ENCODE measurements at regions not wholly inside any gene's neighbourhood (a gene's known extent, or its start where the extent isn't known, plus 50 kb on each side); places are given as distances from the start of the nearest gene placed in this dataset.

DNA sequence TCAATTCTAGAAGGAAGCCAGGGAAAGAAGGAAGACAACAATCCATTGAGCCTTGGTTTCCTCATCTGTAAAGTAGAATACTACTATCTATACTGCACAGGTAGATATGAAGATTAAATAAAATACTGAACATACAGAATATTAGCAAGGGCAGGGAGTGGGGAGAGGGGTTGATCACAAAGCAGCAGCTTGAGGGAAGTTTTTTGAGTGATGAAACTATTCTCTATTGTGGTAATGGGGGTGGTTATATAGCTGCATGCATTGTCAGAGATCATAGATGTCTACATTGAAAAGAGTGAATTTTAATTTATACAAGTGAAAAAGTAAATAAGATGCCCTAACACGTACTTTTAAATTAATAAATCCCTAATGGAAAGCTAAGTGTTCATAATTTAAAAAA is 242.6 kb upstream of the LRTM1 start:
- CTCF ChIA-PET = interaction anchor here (0.7 to 4.9 kb wide), 9 partner anchors 10 to 872 kb away, joined by 3 to 29 read pairs (median 4); no protein-coding TSS in a partner anchor
- Histone ChIP-seq H3K27me3 (ENCODE audit: control insufficient read depth, insufficient read depth, low read length) (no peaks in the 10 kb centered on the region), H3K4me3 (ENCODE audit: low read depth, low read length) (no peak overlapping the region), H3K36me3 (ENCODE audit: control insufficient read depth, insufficient read depth, low read length) (no peaks in the 10 kb centered on the region)
- DNase-seq (ENCODE audit: low read depth) = no peak
- TF ChIP-seq, protein P1, sequence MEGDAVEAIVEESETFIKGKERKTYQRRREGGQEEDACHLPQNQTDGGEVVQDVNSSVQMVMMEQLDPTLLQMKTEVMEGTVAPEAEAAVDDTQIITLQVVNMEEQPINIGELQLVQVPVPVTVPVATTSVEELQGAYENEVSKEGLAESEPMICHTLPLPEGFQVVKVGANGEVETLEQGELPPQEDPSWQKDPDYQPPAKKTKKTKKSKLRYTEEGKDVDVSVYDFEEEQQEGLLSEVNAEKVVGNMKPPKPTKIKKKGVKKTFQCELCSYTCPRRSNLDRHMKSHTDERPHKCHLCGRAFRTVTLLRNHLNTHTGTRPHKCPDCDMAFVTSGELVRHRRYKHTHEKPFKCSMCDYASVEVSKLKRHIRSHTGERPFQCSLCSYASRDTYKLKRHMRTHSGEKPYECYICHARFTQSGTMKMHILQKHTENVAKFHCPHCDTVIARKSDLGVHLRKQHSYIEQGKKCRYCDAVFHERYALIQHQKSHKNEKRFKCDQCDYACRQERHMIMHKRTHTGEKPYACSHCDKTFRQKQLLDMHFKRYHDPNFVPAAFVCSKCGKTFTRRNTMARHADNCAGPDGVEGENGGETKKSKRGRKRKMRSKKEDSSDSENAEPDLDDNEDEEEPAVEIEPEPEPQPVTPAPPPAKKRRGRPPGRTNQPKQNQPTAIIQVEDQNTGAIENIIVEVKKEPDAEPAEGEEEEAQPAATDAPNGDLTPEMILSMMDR (IDR thresholded peaks at IDR 0.05; ENCODE audit: insufficient read depth, low read depth, low read length) = no peak
- POLR2A ChIA-PET = interaction anchor here (0.6 to 2.5 kb wide), 13 partner anchors 15 to 742 kb away, joined by 3 to 20 read pairs (median 4); no protein-coding TSS in a partner anchor

DNA sequence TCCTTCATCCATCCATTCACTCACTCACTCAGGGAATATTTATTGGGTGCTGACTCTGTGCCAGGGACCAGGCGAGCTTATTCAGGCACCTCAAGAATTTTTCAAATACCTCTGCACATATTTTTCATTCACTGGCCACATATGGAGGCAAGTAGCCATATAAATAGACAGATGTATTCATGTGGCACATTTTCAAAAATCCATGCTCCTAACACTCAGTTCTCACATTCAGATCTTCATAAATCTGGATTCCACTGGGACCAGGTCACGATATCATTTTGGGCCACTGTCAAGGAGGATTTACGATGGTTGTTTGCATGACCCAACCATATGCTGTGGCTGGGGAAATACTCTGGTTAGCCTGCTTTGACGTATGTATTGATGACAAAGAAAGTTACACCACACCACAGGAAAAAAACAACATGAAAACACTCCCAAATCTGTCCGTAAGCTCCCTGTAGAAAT is 241.8 kb upstream of the LRTM1 start:
- Histone ChIP-seq H3K36me3 (ENCODE audit: control insufficient read depth, insufficient read depth, low read length) (no peaks in the 10 kb centered on the region), H3K4me3 (ENCODE audit: low read depth, low read length) (no peak overlapping the region), H3K27me3 (ENCODE audit: control insufficient read depth, insufficient read depth, low read length) (no peaks in the 10 kb centered on the region)
- CTCF ChIA-PET = interaction anchor here (0.7 to 4.9 kb wide), 12 partner anchors 11 to 389 kb away, joined by 3 to 29 read pairs (median 4); no protein-coding TSS in a partner anchor
- peak; percentile 100 for DNase-seq (ENCODE audit: low read depth)
- POLR2A ChIA-PET = interaction anchor here (0.5 to 2.5 kb wide), 22 partner anchors 9 to 741 kb away, joined by 3 to 20 read pairs (median 4); partner anchors contain the start of gene WNT5A
- TF ChIP-seq, protein P1 (IDR thresholded peaks at IDR 0.05; ENCODE audit: insufficient read depth, low read depth, low read length) = no peak

DNA sequence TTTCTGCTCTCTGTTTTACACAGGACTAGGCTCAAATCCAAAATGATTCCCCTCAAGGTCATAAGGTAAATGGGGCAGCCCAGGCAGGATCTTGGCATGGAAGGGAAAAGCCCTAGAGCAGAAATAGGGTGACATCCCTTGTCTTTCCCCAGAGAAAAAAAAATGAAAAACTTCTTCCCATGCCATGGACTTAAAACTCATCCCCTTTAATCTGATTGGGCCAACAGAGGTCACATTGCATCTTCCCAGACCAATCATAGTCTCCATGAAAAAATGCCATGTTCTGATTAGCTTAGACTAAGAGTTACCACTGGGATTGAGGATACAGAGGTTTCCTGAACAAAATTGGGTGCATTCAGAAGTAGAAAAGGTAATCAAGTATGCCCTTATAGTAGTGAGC is 241.3 kb upstream of the LRTM1 start:
- DNase-seq (ENCODE audit: low read depth) = no peak
- TF ChIP-seq, protein P1 (IDR thresholded peaks at IDR 0.05; ENCODE audit: insufficient read depth, low read depth, low read length) = no peak
- CTCF ChIA-PET = interaction anchor here (0.7 to 4.9 kb wide), 9 partner anchors 12 to 324 kb away, joined by 3 to 29 read pairs (median 4); no protein-coding TSS in a partner anchor
- POLR2A ChIA-PET = interaction anchor here (0.7 to 2.5 kb wide), 18 partner anchors 9 to 741 kb away, joined by 3 to 20 read pairs (median 4); partner anchors contain the start of gene WNT5A
- H3K27me3 ChIP-seq (ENCODE audit: control insufficient read depth, insufficient read depth, low read length) = no peaks in the 10 kb centered on the region
- H3K36me3 ChIP-seq (ENCODE audit: control insufficient read depth, insufficient read depth, low read length) = no peaks in the 10 kb centered on the region
- H3K4me3 ChIP-seq (ENCODE audit: low read depth, low read length) = no peak overlapping the region

DNA sequence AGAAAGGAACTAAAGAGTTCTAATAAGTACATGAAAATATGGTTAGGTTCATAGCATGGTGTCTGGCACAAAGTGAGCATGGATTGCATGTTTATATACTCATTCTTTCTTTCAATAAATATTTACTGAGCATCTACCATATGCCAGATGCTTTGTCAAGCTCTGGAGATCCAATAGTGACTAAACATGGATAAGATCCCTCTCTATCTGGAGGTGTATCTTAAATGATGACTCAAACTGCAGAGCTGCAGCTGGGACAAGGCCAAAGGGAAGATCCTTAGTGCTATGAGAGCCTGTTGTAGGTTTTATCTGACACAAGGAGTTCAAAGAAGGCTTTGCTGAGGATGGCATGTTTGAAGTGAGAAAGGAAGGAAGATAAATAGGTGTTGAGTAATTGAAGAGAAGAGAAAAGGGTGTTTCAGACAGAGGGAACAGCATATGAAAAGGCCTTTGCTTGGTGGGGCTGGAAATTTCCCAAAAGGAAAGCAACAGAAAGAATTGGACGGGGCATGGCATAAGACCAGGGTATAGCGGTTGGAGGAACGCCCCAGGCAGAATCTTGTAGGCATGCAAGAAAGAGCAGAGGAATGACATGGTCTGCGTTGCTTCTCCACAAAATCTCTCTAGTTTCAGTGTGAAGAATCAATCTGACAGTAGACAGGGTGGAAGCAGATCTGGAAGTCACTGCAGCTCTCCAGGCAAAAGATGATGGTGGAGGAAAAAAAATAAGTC is 239.9 kb upstream of the LRTM1 start:
- ChIA-PET POLR2A (interaction anchor here (0.6 to 1.3 kb wide), 5 partner anchors 163 to 555 kb away, joined by 3 to 10 read pairs (median 3); no protein-coding TSS in a partner anchor), CTCF (interaction anchor here (0.7 to 3.4 kb wide), 11 partner anchors 13 to 553 kb away, joined by 3 to 16 read pairs (median 3); no protein-coding TSS in a partner anchor)
- TF ChIP-seq, protein P1 (IDR thresholded peaks at IDR 0.05; ENCODE audit: insufficient read depth, low read depth, low read length) = no peak
- Histone ChIP-seq H3K36me3 (ENCODE audit: control insufficient read depth, insufficient read depth, low read length) (no peaks in the 10 kb centered on the region), H3K27me3 (ENCODE audit: control insufficient read depth, insufficient read depth, low read length) (no peaks in the 10 kb centered on the region), H3K4me3 (ENCODE audit: low read depth, low read length) (no peak overlapping the region)
- DNase-seq (ENCODE audit: low read depth) = peak; percentile 59

All from BJ (cell line).